Stimulated activated CD8-positive, alpha-beta memory T cell treated with anti-CD3 and anti-CD28 coated beads, Interleukin-12 subunit alpha, Interleukin-12 subunit beta, amount 100 ng/mL, for 4 hours (primary cell): ENCODE measurements at regions not wholly inside any gene's neighbourhood (a gene's known extent, or its start where the extent isn't known, plus 50 kb on each side); places are given as distances from the start of the nearest gene placed in this dataset.

Source experiments
- DNase-seq: peaks from one replicate; pipeline ENCODE4 v3.0.0-alpha.2; 2020; ENCODE audit warnings: low read depth

DNA sequence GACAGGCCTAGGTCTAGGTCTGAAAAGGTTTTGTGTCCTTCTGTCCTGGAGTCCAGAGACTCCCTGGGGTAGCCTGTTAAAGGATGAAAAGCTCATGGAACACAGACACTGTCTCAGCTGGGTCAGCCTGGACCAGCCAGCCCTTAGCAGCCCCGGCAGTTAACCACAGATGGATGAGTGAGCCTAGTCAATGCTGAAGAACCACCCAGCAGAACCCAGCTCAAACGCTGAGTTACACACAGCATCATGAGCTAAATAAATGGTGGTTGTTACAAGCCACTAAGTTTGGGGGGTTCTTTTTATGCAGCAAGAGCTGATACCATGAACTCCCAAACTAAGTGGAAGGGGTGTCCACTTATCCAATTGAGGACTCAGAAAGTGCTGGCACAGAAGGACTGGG, 472.8 kb upstream of the PROK2 start:
- DNase-seq = no peak

DNA sequence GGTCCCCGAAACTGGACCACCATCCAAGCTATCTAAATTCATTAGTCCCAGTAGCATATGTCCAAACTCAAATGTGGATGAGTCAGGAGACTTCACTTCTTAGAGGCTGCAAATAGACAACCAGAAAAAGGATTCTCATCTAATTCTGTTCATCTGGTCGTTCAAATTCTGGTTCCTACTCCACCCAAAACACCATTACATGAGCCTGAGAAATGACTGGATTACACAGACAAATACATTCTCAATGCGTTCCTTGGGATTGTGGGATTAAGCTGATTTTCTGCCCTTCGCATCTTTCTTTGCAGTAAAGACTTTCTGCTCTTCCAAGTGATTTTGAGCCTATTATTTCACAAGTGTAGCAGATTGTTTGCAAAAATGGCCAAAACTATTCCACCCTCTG, 472.3 kb upstream of the PROK2 start:
- DNase-seq = no peak

DNA sequence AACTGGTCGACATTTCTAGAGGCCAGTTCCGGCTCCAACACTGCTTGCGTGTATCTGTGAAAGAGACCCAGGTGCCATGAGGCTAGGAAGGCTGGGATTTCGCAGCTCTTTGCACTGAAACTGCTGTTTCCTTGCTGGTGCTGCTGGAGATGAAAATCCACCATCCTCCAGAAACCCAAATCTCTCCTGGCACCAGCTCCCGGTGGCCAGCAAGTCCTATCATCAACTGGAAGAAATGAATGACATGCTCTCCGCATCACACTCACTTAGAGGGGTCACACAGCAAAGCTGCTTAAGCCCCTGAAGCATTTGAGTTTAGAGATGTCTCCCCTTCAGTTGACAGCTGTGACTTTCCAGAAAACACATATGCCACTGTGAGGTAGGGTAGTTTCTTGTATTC, 471.8 kb upstream of the PROK2 start:
- no peak for DNase-seq

DNA sequence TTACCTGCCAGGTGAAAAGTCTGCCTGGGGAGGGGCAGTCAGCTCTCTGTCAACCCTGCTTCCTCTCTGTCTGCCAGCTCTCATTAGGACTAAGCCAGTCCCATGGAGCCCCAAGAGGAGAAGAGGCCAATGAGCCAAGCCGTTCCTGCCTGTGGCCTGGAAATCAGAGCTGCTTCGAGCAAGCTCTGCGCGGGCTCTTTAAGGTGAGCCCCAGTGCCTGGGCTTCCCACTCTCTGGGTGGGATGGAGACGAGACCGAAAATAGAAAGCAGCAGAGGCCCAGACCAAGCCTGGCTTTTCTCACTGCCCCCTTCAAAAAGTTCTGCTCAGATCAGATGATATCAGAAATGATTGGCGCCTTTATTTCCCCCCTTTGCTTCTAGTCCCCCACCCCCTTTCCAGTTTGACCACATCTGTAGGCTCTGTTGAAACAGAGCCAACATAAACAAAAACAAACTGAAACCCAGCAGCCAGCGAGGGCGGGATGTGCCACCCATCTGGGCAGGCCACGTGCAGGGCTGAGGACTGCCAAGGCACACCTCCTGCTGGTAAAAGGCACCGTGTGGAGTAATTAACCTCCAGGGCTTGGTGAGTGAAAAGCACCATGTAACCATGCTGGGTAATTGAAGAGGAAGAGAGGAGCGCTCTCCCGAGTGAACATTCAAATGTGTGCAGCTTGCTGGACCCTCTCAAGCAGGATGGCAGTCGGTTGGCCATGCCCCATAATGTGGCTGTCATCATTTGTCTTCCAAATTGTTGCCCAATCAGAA, 471.0 kb upstream of the PROK2 start:
- no peak for DNase-seq

DNA sequence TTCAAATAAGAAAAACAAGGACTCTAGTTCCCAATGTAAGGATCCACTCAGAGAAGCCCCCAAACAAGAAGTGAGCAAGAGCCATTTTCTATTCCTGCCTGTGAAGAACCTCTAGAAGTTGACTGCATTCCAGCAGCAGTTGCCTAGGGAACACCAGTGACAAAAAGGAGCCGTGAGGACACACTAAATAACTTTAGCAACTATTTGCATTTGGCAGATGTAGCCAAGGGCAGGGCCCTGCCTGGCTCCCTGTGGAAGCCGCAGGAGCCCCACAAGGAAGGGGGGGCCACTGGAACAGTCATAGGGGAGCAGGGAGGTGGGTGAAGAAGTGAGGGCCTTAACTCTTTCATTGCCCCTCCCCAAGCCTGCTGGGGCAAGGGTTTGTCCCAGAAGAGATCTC, 470.2 kb upstream of the PROK2 start:
- no peak for DNase-seq

DNA sequence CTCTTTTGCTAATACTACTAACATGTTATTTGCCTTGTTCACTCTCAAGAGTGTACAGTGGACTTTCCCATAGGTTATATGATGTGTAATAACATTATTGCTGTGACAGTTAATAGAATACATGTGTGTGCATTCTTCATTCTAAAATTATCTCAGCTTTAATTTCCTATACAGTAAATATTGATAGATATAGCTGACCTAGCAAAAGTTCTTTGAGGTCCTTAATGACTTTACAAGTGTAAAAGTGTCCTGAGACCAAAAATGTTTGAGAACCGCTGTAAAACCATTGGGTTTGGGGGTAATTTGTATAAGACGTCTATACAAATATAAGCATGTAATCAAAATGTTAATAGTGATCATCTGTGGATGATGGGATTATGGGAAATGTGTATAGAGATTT, 469.5 kb upstream of the PROK2 start:
- no peak for DNase-seq

DNA sequence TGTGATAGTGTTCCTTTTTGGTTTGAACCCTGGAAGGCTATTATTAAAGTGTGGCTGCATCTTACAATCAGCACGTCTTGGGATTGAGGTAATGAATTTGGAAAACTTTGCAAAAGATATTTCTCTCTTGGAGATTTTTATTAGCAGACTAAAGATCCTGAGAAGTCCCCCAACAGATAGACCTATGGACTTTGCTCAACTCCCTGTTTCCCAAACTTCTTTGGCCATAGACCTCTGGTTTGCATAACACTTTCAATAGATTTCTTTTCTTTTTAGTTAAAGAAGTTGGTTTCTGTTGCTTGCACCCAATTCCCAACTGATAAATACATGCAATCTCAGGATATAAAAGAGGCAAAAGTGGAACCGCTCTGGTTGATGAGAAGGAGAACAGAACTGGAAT, 465.8 kb upstream of the PROK2 start:
- no peak for DNase-seq

DNA sequence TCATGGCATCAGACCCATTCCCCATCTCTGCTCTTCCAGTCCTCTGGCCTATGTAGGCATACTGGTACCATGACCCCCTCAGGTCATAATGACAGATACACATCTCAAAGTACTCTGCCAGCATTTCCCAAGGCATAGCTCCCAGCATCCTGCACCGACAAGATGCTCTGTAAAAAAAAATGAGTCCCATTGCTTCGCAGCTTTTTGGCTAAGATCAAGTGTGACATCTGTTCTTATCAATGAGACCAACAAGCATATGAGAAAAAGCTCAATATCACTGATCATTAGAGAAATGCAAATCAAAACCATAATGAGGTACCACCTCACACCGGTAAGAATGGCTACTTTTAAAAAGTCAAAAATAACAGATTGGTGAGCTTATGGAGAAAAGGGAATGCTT, 463.9 kb upstream of the PROK2 start:
- no peak for DNase-seq

DNA sequence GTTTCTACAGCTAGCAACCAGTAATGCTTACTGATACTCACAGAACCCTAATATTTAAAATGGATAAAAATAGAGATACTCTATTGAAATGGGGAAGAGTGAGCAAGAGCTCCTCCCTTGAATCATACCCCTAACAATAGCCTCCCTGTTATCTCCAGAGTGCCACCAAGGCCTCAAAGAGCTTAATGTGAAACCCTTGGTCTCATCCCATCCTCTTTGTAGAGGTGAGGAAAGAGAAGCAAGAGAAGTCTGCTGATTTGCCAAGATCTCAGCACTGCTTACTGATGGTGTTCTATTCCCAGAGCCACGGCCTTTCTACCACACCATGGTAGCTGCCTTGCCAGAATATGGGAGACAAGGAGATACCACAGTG, 463.4 kb upstream of the PROK2 start:
- DNase-seq = no peak

DNA sequence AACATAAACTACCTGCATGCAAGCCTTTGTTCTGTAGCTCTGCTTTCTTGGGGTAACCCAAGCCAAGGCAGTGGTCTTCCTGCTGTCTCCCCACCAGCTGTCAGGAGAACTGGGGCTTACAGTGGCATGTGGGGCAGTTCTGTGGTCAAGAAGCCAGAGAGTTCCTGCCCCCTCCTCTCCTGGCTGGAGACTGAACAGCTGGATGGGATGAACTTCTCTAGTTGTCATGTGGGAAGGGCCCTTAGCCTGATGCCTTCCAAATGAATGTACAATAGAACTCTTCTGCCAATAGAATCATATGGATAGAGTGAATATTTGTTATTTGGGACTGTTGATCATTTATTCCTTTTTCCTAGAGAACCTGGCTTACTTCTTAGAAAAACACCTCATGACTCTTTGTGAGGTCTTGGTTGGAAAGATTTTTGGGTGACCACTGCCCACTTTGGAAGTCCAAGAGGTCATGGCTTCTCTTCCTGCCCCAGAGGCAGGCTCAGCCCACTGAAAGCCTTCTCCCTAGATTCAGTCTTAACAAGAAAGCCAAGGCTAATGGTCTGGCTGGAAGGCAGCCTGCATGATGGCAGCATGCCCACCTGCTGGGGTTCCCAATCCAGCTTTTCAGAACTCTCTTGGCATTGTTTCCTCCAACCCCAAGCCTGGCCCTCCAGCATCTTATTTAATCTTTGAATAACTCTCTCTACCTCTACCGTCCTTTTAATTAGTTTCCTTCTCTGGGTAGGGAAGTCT, 462.9 kb upstream of the PROK2 start:
- DNase-seq = no peak

DNA sequence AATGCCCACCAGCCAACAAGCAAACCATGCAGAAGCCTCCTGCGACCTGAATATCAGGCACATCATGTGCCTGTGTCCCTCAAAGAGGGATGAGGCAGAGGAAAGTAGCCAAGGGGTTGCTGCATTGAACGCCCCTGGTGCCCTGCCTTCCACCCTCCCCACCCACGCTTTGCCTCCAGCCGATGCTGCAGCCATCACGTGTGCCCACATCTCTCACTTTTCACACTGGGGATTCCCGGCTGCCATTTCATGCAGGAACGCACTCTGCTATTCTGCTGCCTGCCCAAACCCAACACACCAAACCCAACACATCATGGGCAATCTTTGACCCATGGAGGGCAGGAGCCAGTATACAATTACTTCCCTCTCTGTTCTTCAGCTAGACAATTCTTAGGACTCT, 462.2 kb upstream of the PROK2 start:
- no peak for DNase-seq

DNA sequence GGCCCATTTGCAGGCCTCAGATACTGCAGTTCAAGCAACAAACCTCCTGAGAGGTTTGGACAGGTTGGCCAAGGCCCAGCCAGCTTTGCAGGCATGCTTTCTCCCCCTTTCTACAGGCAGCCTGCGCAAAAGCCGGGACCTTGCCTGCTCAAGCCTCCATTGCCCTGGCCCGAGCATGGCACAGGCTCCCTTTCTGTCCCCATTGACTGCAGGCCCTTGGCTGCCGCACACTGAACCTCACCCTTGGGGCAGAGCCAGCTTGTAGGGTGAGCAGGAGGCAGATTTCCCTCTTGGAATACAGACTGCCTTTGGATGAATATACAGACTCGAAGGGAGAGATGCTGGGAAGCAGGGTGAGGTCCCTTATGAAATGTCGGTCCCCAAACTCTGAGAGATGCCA, 461.7 kb upstream of the PROK2 start:
- DNase-seq = no peak

DNA sequence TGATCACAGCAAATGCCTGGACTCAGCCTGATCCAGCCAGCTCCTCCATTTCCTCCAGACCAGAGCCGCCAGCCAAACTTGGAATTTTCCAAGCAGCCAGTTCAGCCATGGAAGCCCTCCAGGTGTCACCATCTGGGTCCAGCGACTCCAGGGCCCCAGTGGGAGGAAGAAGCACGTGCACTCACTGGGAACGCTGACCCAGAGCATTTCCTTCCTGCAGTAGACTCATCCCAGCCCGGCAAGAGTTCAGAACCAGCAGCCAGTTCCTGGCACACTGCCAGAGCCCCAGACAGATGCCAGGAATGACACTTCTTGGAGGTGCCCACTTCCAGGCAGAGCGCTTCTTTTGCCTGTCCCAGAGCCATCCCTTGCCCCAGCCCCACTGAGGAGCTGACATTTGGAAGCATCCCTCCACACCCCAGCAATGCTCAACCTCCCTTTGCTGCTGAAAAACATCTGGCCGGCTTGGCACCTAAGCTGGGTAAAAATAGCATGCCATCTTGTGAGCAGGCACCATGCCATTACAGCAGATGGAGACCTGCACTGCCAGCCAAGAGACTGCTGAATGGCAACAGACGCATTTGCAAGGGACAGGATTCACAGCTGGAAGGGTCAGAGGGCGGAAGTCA, 460.3 kb upstream of the PROK2 start:
- no peak for DNase-seq

DNA sequence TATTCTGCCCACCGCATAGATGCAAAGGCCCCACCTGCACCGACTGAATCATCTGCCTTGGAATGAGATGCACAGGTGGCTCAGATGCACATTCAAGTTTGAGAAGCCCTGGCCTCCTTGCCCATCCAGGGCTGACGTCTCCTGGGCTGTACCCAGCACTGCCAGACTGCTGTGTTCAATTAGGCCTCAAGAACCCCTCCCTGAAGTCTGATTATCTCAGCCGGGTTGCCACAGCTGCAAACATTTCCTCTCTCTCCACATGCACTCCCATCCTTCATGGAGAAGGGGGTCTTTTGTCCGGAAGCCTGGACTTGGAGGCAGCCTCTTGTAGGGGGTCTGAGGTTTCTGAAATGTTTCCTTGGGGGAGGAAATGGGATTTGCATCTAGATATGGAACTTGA, 459.4 kb upstream of the PROK2 start:
- no peak for DNase-seq

DNA sequence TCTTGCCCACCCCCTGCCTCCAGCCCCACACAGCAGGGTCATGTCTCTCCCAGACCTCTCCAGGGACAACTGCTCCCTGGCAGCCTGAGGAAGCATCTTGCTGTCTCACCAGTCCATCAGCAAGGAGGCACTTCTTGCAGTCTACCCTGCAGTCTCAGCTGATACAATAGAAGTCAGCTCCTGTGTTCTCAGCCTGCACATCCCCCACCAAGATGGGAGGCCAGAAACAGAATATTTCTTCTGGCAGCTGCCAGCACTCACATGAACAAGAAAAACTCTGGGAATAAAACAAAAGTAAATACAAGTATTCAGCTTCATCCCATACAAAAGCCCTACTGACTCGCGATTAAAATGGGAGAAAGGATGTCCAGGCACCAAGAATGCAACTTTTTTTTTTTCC, 457.4 kb upstream of the PROK2 start:
- DNase-seq = no peak

DNA sequence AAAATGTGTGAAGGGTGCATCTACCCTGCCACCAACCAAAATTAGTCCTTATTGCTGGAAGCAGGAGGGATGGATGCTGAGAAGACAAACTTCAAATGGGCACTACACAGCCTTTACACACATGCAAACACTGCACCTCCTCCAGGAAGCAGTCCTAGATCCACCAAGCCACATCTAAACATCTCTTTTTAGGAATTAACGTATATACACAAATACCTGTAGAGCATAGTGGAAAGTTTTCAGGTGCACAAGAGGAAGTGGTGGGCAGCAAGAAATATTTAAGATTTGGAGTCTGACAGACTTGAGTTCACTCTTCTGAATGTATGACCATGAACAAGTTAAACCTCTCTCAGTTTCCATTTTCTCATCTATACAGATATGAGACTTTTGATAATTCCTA, 456.6 kb upstream of the PROK2 start:
- DNase-seq = no peak

DNA sequence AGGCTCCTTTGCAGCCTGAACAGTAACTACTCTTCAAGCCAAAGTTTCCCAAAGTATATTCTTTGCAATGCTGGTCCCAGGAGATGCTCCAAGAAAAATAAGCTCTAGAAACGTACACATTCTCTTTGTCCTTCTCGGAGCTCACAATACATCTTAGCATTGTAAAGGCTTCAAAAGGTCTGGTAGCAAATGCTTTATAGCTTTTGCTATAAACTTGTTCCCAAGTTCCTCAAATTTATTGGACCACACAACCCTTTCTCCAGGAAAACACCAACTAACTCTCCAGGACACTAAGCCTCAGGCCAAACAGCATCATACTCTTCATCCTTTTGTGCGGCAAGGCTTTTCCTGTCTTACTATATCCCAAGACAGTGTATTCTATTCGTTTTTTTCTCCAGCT, 455.6 kb upstream of the PROK2 start:
- DNase-seq = no peak

DNA sequence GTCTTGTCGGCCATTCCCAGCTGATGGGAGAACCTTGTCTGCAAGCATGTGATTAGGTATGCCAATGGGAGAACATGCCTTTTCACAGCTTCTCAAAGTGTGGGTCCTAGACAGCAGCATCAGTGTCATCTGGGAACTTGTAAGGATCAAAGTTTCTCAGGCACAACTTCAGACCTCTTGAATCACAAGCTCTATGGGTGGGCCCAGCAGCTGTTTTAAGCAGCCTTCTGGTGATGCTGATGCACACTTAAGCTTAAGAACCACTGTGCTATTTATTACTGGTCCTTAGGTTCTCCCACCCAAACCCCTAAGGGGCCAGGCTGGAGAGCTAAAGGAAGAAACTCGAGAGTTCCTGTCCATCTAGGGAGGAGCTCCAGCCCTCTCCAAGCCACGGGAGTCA, 453.9 kb upstream of the PROK2 start:
- DNase-seq = no peak

DNA sequence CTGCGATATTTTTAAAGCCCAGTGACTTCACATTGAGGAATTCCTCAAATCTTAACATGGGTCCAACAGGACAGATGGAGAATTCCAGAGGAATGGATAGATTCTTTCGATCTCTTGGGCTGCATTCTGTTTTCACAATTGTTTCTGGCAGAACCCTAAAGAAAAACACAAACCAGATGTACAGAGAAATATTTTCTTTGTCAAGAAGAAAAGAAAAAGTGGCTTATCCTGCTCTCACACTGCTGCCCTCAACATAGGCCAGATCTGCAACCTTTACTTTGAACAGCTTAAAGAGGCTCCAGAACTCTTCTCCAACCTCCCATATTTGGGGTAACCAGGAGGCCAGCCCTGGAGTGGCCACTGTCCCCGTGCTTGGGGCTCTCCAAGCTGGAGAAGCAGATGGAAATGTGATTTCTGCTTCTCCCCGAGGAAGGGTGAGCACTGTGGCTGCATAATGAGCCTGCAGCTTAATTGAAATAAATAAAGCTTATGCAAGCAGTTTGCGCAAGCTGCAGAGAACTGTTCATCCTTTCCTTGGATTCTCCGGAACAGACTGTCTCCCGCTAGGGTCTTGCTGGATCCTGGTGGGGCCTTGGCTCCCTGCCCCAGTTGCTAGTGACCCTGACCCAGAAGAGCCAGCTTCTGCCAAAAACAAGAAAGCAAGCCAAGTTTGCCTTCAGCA, 453.2 kb upstream of the PROK2 start:
- DNase-seq = no peak

DNA sequence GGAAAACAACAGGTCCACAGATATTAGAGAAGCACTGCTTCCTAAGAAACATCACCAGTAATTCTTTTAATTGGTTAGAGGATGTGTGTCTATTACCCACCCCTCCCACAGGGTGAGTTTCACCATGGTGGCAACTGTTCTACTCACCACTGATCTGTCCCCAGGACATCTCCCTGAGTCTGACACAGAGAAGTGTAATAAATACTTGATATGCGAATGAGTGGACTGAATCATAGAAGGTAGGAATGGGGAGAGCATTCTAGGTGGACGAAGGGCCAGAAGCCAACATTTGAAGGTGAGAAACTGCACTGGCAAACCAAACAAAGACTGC, 452.7 kb upstream of the PROK2 start:
- no peak for DNase-seq

DNA sequence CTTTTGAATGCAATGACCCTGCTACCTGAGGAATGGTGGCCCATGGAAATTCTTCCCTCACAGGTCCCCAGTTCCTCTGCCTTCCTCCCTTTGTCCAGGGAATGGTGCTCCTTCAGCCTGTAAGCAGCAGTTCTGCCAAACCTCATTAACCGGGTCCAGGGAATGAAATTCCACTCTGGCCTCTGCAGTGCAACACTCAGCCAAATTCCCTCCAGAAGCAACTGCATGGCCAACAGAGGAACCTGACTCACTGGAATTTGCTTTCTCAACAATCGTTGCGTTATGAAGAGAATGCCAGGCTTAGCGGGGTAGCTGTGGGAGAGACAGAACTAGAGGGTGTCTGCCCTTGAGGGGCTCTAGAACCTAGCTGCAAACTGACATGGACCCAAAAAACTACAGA, 449.4 kb upstream of the PROK2 start:
- DNase-seq = no peak

DNA sequence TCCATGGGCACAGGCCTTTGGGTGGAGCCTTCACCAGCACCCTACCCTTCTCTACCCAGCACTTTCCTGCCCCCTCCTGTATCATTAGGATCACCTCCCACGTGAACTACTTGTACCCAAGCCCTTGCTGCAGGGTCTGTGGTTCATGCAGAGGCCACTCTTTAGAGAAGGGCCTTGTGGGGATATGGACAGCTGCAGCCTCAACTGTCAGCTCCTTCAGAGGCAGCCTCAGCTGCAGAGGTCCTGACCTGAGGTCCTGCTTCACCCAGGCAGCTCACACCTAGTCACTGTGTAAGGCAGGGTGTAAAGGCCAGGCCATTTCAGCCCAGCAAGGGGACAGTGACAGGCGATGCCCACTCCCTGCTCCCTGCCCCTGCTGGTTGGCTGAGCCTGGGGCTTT, 448.6 kb upstream of the PROK2 start:
- no peak for DNase-seq

DNA sequence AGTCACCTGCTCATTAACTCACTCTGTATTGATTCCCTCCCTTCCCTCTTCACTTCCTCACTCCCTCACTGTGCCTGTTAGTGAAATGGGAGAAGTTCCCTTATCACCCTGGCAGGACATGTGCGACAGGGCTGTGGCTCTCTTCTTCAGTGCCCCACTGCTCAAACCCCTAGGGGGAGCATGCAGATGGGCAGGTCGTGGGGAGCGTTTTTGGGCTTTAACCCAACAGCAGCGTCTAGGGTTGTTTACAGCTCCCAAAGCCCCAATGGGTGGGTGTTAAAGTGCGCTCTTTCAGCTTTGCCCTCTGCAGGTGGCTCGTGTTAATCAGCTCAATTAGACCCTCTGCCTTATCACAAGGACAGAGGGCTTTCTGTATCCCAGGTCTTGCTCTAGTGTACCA, 447.8 kb upstream of the PROK2 start:
- DNase-seq = no peak
